ENCODE measurements at regions not wholly inside any gene's neighbourhood (a gene's known extent, or its start where the extent isn't known, plus 50 kb on each side); places are given as distances from the start of the nearest gene placed in this dataset.

- no peaks in the 10 kb centered on the region for H3K36me3 ChIP-seq (ENCODE audit: control insufficient read depth, insufficient read depth, low read length)
- no TSS peak for BruUV-seq (replicated peaks)
- H3K4me3 ChIP-seq (ENCODE audit: low read depth in 2 of 2, low read length in 2 of 2): no peak overlapping the region
- ChIA-PET CTCF (no interaction called here), POLR2A (no interaction called here)
- TF ChIP-seq, protein P1, sequence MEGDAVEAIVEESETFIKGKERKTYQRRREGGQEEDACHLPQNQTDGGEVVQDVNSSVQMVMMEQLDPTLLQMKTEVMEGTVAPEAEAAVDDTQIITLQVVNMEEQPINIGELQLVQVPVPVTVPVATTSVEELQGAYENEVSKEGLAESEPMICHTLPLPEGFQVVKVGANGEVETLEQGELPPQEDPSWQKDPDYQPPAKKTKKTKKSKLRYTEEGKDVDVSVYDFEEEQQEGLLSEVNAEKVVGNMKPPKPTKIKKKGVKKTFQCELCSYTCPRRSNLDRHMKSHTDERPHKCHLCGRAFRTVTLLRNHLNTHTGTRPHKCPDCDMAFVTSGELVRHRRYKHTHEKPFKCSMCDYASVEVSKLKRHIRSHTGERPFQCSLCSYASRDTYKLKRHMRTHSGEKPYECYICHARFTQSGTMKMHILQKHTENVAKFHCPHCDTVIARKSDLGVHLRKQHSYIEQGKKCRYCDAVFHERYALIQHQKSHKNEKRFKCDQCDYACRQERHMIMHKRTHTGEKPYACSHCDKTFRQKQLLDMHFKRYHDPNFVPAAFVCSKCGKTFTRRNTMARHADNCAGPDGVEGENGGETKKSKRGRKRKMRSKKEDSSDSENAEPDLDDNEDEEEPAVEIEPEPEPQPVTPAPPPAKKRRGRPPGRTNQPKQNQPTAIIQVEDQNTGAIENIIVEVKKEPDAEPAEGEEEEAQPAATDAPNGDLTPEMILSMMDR (IDR thresholded peaks at IDR 0.05): no peak
- TF ChIP-seq POLR2AphosphoS5 (IDR thresholded peaks at IDR 0.05; ENCODE audit: low read depth, low read length): no peak
- no peak for TF ChIP-seq SIN3A (IDR thresholded peaks at IDR 0.05; ENCODE audit: borderline replicate concordance, insufficient read depth, low read depth, low read length)
- TF ChIP-seq TCF7L2 (IDR thresholded peaks at IDR 0.05; ENCODE audit: low read depth, low read length): no peak
- TF ChIP-seq REST (IDR thresholded peaks at IDR 0.05; ENCODE audit: insufficient read depth in 1 of 2, low read depth in 2 of 2, low read length in 1 of 2): no peak
- H3K27ac ChIP-seq (ENCODE audit: low read length): no peak overlapping the region
- no peak for DNase-seq (ENCODE audit: low read depth, low spot score)
- intact Hi-C loops (cut with micrococcal nuclease; ENCODE audit: unreplicated experiment): no loop called here
- no peaks in the 10 kb centered on the region for H3K4me1 ChIP-seq (ENCODE audit: control insufficient read depth, insufficient read depth, low read length)
- no peaks in the 10 kb centered on the region for H3K27me3 ChIP-seq (ENCODE audit: control insufficient read depth, insufficient read depth, low read length)
- H3K9me3 ChIP-seq (ENCODE audit: control insufficient read depth, insufficient read depth, low read depth, low read length): no peaks in the 10 kb centered on the region
- in situ Hi-C loops (cut with HindIII; ENCODE audit: low pct_unique_long_range_greater_than_20kb, low sequenced_read_pairs): no loop called here
- no peak for ATAC-seq
Observed at GRCh38 chr18:71131918-71132317, 843.1 kb downstream of the SOCS6 start.

- no peak overlapping the region for H3K4me3 ChIP-seq (ENCODE audit: low read depth in 2 of 2, low read length in 2 of 2)
- CTCF ChIA-PET: no interaction called here
- DNase-seq (ENCODE audit: low read depth, low spot score): no peak
- H3K27me3 ChIP-seq (ENCODE audit: control insufficient read depth, insufficient read depth, low read length): no peaks in the 10 kb centered on the region
- POLR2A ChIA-PET: no interaction called here
- H3K27ac ChIP-seq (ENCODE audit: low read length): no peak overlapping the region
- no peak for ATAC-seq
- H3K4me1 ChIP-seq (ENCODE audit: control insufficient read depth, insufficient read depth, low read length): no peaks in the 10 kb centered on the region
- intact Hi-C loops (cut with micrococcal nuclease; ENCODE audit: unreplicated experiment): no loop called here
- H3K9me3 ChIP-seq (ENCODE audit: control insufficient read depth, insufficient read depth, low read depth, low read length): no peaks in the 10 kb centered on the region
- TF ChIP-seq TCF7L2 (IDR thresholded peaks at IDR 0.05; ENCODE audit: low read depth, low read length): no peak
- TF ChIP-seq POLR2AphosphoS5 (IDR thresholded peaks at IDR 0.05; ENCODE audit: low read depth, low read length): no peak
- TF ChIP-seq, protein P1 (IDR thresholded peaks at IDR 0.05): no peak
- no peak for TF ChIP-seq REST (IDR thresholded peaks at IDR 0.05; ENCODE audit: insufficient read depth in 1 of 2, low read depth in 2 of 2, low read length in 1 of 2)
- no peak for TF ChIP-seq SIN3A (IDR thresholded peaks at IDR 0.05; ENCODE audit: borderline replicate concordance, insufficient read depth, low read depth, low read length)
- in situ Hi-C loops (cut with HindIII; ENCODE audit: low pct_unique_long_range_greater_than_20kb, low sequenced_read_pairs): no loop called here
- H3K36me3 ChIP-seq (ENCODE audit: control insufficient read depth, insufficient read depth, low read length): no peaks in the 10 kb centered on the region
- no TSS peak for BruUV-seq (replicated peaks)
Observed at GRCh38 chr18:71130351-71130750, 841.5 kb downstream of the SOCS6 start.
